ENCODE measurements at regions not wholly inside any gene's neighbourhood (a gene's known extent, or its start where the extent isn't known, plus 50 kb on each side); places are given as distances from the start of the nearest gene placed in this dataset.
"Not testable (repeated sequence)": the region's sequence is repeated elsewhere in the genome, so short reads cannot be mapped to it uniquely, and the experiment has no call there.

GRCh38 chr6:28809947-28810658 is 113.7 kb downstream of the TRIM27 start:
- DNase-seq: no peak

- no peak for DNase-seq
Measured at GRCh38 chr6:28810659-28811053, 113.1 kb downstream of the TRIM27 start.

GRCh38 chr6:28811873-28812272 is 111.9 kb downstream of the TRIM27 start:
- peak; percentile 46 for DNase-seq

- no peak for DNase-seq
Measured at GRCh38 chr6:28812778-28813569, 110.8 kb downstream of the TRIM27 start.

- DNase-seq: no peak
Measured at GRCh38 chr6:28814032-28814976, 109.5 kb downstream of the TRIM27 start.

GRCh38 chr6:28816339-28816908 is 107.4 kb downstream of the TRIM27 start:
- no peak for DNase-seq

- DNase-seq: peak; percentile 79
Measured at GRCh38 chr6:28816909-28817807, 106.6 kb downstream of the TRIM27 start.

GRCh38 chr6:28817808-28818145 is 106.0 kb downstream of the TRIM27 start:
- no peak for DNase-seq

- no peak for DNase-seq
Measured at GRCh38 chr6:28824793-28825731, 98.7 kb downstream of the TRIM27 start.

GRCh38 chr6:28825732-28826293 is 98.0 kb downstream of the TRIM27 start:
- no peak for DNase-seq

- not testable (repeated sequence) for DNase-seq
Measured at GRCh38 chr6:28831683-28832082, 92.1 kb downstream of the TRIM27 start.

- not testable (repeated sequence) for DNase-seq
Measured at GRCh38 chr6:28836703-28837102, 87.1 kb downstream of the TRIM27 start.

GRCh38 chr6:28838289-28838633 is 85.5 kb downstream of the TRIM27 start:
- DNase-seq: peak; percentile 74

GRCh38 chr6:28838634-28839442 is 84.9 kb downstream of the TRIM27 start:
- peak; percentile 78 for DNase-seq

- no peak for DNase-seq
Measured at GRCh38 chr6:28839443-28840120, 84.2 kb downstream of the TRIM27 start.

- DNase-seq: no peak
Measured at GRCh38 chr6:28841290-28841689, 82.5 kb downstream of the TRIM27 start.

- not testable (repeated sequence) for DNase-seq
Measured at GRCh38 chr6:28848756-28849155, 75.0 kb downstream of the TRIM27 start.

All from NCI-H1694 (cell line).